HepG2 (cell line): ENCODE measurements at regions not wholly inside any gene's neighbourhood (a gene's known extent, or its start where the extent isn't known, plus 50 kb on each side); places are given as distances from the start of the nearest gene placed in this dataset.
"Not testable (repeated sequence)": the region's sequence is repeated elsewhere in the genome, so short reads cannot be mapped to it uniquely, and the experiment has no call there.

ENCODE experiments used
- ATAC-seq: fragments of 200-7000 bp; cut with Tn5 transposase; 3 replicates; pipeline ENCODE4 v1.9.1; 2020; ENCODE audit warnings: mild to moderate bottlenecking, moderate library complexity
- BruUV-seq: library from RNA; stranded (reverse); fragments of 400-500 nt; replicated peaks from 2 replicates; lab custom pipeline; 2021; lab: Mats Ljungman, UMichigan
- CTCF ChIA-PET: fragments of 300-600 bp; formaldehyde crosslinking; extraction: SDS; loops from one replicate; lab custom pipeline; 2021; ENCODE audit warnings: low total read pairs, inconsistent platforms, low intra/inter-chr PET ratio; lab: Yijun Ruan, JAX
- POLR2A ChIA-PET: fragments of 350-600 bp; sonication (Branson Sonifier 250); formaldehyde crosslinking; loops from one replicate; lab custom pipeline; 2020; ENCODE audit warnings: antibody characterized with exemption, inconsistent platforms; lab: Yijun Ruan, JAX
- DNase-seq: peaks from one replicate; pipeline ENCODE4 v3.0.0-alpha.2; 2015; ENCODE audit warnings: low spot score
- FAIRE-seq: peaks from 3 replicates; lab custom pipeline; 2011; peaks lifted over from hg19 to GRCh38; lab: Jason Lieb, UNC
- H2AFZ ChIP-seq: one replicate; pipeline ENCODE4 v1.6.1; 2011; ENCODE audit warnings: low read length, inconsistent platforms
- H3K27ac ChIP-seq: fragments of 300-600 bp; 3 replicates; pipeline ENCODE4 v1.8.0; 2011; ENCODE audit warnings: mixed run types, mild to moderate bottlenecking, mixed read lengths, low read length, inconsistent platforms; ENCODE audit not compliant: insufficient read depth; ENCODE audit errors: extremely low read length
- H3K27me3 ChIP-seq, 2 experiments: fragments of 200-600 bp in 1 of 2; 2 replicates in 1 of 2; 3 replicates in 1 of 2; pipeline versions ENCODE4 v1.6.0 to v1.8.0; 2011; ENCODE audit warnings: low read length in 2 of 2, mild to moderate bottlenecking in 2 of 2, moderate library complexity in 2 of 2, inconsistent platforms in 1 of 2; ENCODE audit not compliant: insufficient read depth in 2 of 2, control insufficient read depth in 1 of 2
- H3K36me3 ChIP-seq, 2 experiments: fragments of 200-600 bp in 1 of 2; replicated peaks in 1 of 2; 2 replicates in 1 of 2; 3 replicates in 1 of 2; pipeline versions ENCODE4 v1.5.1 to v1.8.0; 2011; ENCODE audit warnings: low read length in 2 of 2, inconsistent platforms in 1 of 2; ENCODE audit not compliant: insufficient read depth in 2 of 2, control insufficient read depth in 1 of 2
- H3K4me1 ChIP-seq: 2 replicates; pipeline ENCODE4 v1.5.1; 2012; ENCODE audit warnings: low read length, inconsistent platforms; ENCODE audit not compliant: insufficient read depth
- H3K4me2 ChIP-seq: 2 replicates; pipeline ENCODE4 v1.6.0; 2011; ENCODE audit warnings: low read depth, low read length, inconsistent platforms
- H3K4me3 ChIP-seq, 3 experiments: fragments of 200-600 bp in 1 of 3; sonication (generic), shearing (Covaris generic) in 1 of 3; replicated peaks in 1 of 3; 2 replicates each; pipeline ENCODE4 v1.5.1; 2011 to 2016; ENCODE audit warnings: low read length in 3 of 3, inconsistent platforms in 2 of 3, low read depth in 2 of 3, mild to moderate bottlenecking in 2 of 3, control low read depth in 1 of 3, mixed read lengths in 1 of 3; ENCODE audit not compliant: insufficient read depth in 1 of 3
- H3K79me2 ChIP-seq: one replicate; pipeline ENCODE4 v1.6.1; 2011; ENCODE audit warnings: low read length, inconsistent platforms; ENCODE audit not compliant: insufficient read depth
- H3K9ac ChIP-seq: 2 replicates; pipeline ENCODE4 v1.6.0; 2011; ENCODE audit warnings: mild to moderate bottlenecking, low read depth, low read length, inconsistent platforms; ENCODE audit not compliant: insufficient read depth
- H3K9me3 ChIP-seq: 2 replicates; pipeline ENCODE4 v1.5.1; 2012; ENCODE audit warnings: mild to moderate bottlenecking, low read length
- H4K20me1 ChIP-seq: 2 replicates; pipeline ENCODE4 v1.6.0; 2011; ENCODE audit warnings: inconsistent platforms, mild to moderate bottlenecking, low read length, moderate library complexity; ENCODE audit not compliant: insufficient read depth
- HNRNPUL1 ChIP-seq: fragments of 200-400 bp; formaldehyde crosslinking; IDR thresholded peaks from 2 replicates; pipeline ENCODE4 v1.6.1; 2017; ENCODE audit warnings: low read depth, mild to moderate bottlenecking, low read length, moderate library complexity
- MAX ChIP-seq: IDR thresholded peaks from 2 replicates; pipeline ENCODE4 v1.6.1; 2012; ENCODE audit warnings: inconsistent platforms
- SRSF4 ChIP-seq: fragments of 200-400 bp; formaldehyde crosslinking; IDR thresholded peaks from one replicate; pipeline ENCODE4 v1.6.1; 2018; ENCODE audit warnings: mild to moderate bottlenecking, low read depth, low read length, moderate library complexity; ENCODE audit not compliant: poor library complexity, severe bottlenecking
- TEAD2 ChIP-seq: sonication (generic); formaldehyde crosslinking; IDR thresholded peaks from 2 replicates; pipeline ENCODE4 v1.9.0; 2021; ENCODE audit warnings: missing genetic modification reagents
- THAP9 ChIP-seq: sonication (generic); formaldehyde crosslinking; IDR thresholded peaks from 2 replicates; pipeline ENCODE4; 2020; ENCODE audit warnings: missing genetic modification reagents, mild to moderate bottlenecking, borderline replicate concordance
- ZNF180 ChIP-seq: sonication (generic); formaldehyde crosslinking; IDR thresholded peaks from 2 replicates; pipeline ENCODE4 v1.4.0; 2020; ENCODE audit warnings: low read depth, missing genetic modification reagents, borderline replicate concordance
- WGBS: methylation state at CpG from one replicate; pipeline ENCODE4 v1.1.6; 2017; ENCODE audit warnings: low lambda C conversion rate; 5-methylcytosine and 5-hydroxymethylcytosine counted together
- in situ Hi-C: cut with HindIII; loops from 2 replicates; pipeline ENCODE4 v1.10.0; 2017; ENCODE audit warnings: low pct_unique_long_range_greater_than_20kb; ENCODE audit not compliant: extremely low pct_ligation_motif_present
- intact Hi-C: fragments of 100-400 bp; cut with micrococcal nuclease; formaldehyde crosslinking; loops from one replicate; pipeline ENCODE4 v1.10.0; 2022; ENCODE audit not compliant: unreplicated experiment

GRCh38 chr3:94406595-94406994 lies 343.7 kb downstream of the NSUN3 start:
- no peaks in the 10 kb centered on the region for H3K4me1 ChIP-seq
- FAIRE-seq (no peak), DNase-seq (no peak), ATAC-seq (no peak)
- ChIA-PET CTCF (no interaction called here), POLR2A (no interaction called here)
- no TSS peak for BruUV-seq
- no peaks in the 10 kb centered on the region for H3K27me3 ChIP-seq
- in situ Hi-C loops = no loop called here
- TF ChIP-seq THAP9 (CRISPR knock-in tag) (no peak), HNRNPUL1 (no peak), ZNF180 (CRISPR knock-in tag) (no peak), TEAD2 (no peak), MAX (no peak), SRSF4 (no peak)
- intact Hi-C loops = no loop called here
- no peak overlapping the region for H3K27ac ChIP-seq
- H3K9me3 ChIP-seq = no peaks in the 10 kb centered on the region
- no peak overlapping the region for H3K4me3 ChIP-seq
- H4K20me1 ChIP-seq = no peaks in the 10 kb centered on the region
- H3K4me2 ChIP-seq = no peak overlapping the region
- no peaks in the 10 kb centered on the region for H3K36me3 ChIP-seq
- no peak overlapping the region for H3K9ac ChIP-seq
- H3K79me2 ChIP-seq = no peaks in the 10 kb centered on the region
- no peak overlapping the region for H2AFZ ChIP-seq

GRCh38 chr3:94412936-94413335 lies 350.1 kb downstream of the NSUN3 start:
- in situ Hi-C loops = not testable (repeated sequence)
- WGBS = 9% methylated on average over 4 of the region's 4 CpGs

More at GRCh38 chr3:94412936-94413335, 350.1 kb downstream of the NSUN3 start:
- POLR2A ChIA-PET, BruUV-seq, H3K4me3 ChIP-seq, H3K4me2 ChIP-seq, H3K9ac ChIP-seq, H3K27me3 ChIP-seq, H3K36me3 ChIP-seq, H3K9me3 ChIP-seq, intact Hi-C loops, H3K27ac ChIP-seq, H4K20me1 ChIP-seq, CTCF ChIA-PET, H3K79me2 ChIP-seq, FAIRE-seq, DNase-seq, H2AFZ ChIP-seq, ATAC-seq, H3K4me1 ChIP-seq: not testable (repeated sequence)
